Activated CD8-positive, alpha-beta T cell treated with anti-CD3 and anti-CD28 coated beads for 36 hours (primary cell): ENCODE measurements at regions not wholly inside any gene's neighbourhood (a gene's known extent, or its start where the extent isn't known, plus 50 kb on each side); places are given as distances from the start of the nearest gene placed in this dataset.

Experiments
- ATAC-seq: fragments of 200-7000 bp; cut with Tn5 transposase; one replicate; pipeline ENCODE4 v1.10.0; 2021; ENCODE audit warnings: mild to moderate bottlenecking, moderate library complexity
- CTCF ChIA-PET: fragments of 350-600 bp; sonication (Branson Sonifier 250); formaldehyde crosslinking; loops from one replicate; lab custom pipeline; 2021; ENCODE audit warnings: antibody characterized with exemption; lab: Charles Lee
- POLR2A ChIA-PET: fragments of 350-600 bp; sonication (Branson Sonifier 250); formaldehyde crosslinking; loops from one replicate; lab custom pipeline; 2021; ENCODE audit warnings: antibody characterized with exemption; lab: Charles Lee
- DNase-seq: peaks from one replicate; pipeline ENCODE4 v3.0.0-alpha.2; 2020
- H3K27ac Mint-ChIP-seq: one replicate; pipeline ENCODE4 v1.8.0; 2021; ENCODE audit warnings: mild to moderate bottlenecking, mixed read lengths
- H3K27me3 Mint-ChIP-seq: one replicate; pipeline ENCODE4 v1.8.0; 2021; ENCODE audit warnings: mixed read lengths
- H3K36me3 Mint-ChIP-seq: one replicate; pipeline ENCODE4 v1.8.0; 2021; ENCODE audit warnings: low read depth, mixed read lengths
- H3K4me1 Mint-ChIP-seq: one replicate; pipeline ENCODE4 v1.8.0; 2021; ENCODE audit warnings: low read depth, mixed read lengths
- H3K4me3 Mint-ChIP-seq: one replicate; pipeline ENCODE4 v1.8.0; 2021; ENCODE audit warnings: mild to moderate bottlenecking, moderate library complexity, mixed read lengths
- H3K9me3 Mint-ChIP-seq: one replicate; pipeline ENCODE4 v1.8.0; 2021; ENCODE audit warnings: mixed read lengths
- CTCF ChIP-seq: fragments of 200-600 bp; IDR thresholded peaks from one replicate; pipeline ENCODE4 v1.8.0; 2022; ENCODE audit warnings: antibody characterized with exemption, mild to moderate bottlenecking
- intact Hi-C: fragments of 100-400 bp; cut with micrococcal nuclease; formaldehyde crosslinking; loops from one replicate; pipeline ENCODE4 v1.10.0; 2022

GRCh38 chr2:180872255-180872654 lies 108.2 kb upstream of the UBE2E3 start:
- Mint-ChIP-seq H3K27me3 (peaks cover 14% of the 10 kb centered on the region), H3K4me3 (no peak overlapping the region), H3K4me1 (no peaks in the 10 kb centered on the region), H3K9me3 (no peaks in the 10 kb centered on the region), H3K36me3 (no peaks in the 10 kb centered on the region), H3K27ac (no peak overlapping the region)
- ChIA-PET CTCF (no interaction called here), POLR2A (no interaction called here)
- intact Hi-C loops: no loop called here
- DNase-seq: no peak
- no peak for TF ChIP-seq CTCF
- ATAC-seq: no peak

GRCh38 chr2:180871649-180872048 lies 108.8 kb upstream of the UBE2E3 start:
- DNase-seq: no peak
- Mint-ChIP-seq H3K27ac (no peak overlapping the region), H3K4me3 (no peak overlapping the region), H3K27me3 (peaks cover 14% of the 10 kb centered on the region), H3K9me3 (no peaks in the 10 kb centered on the region), H3K4me1 (no peaks in the 10 kb centered on the region), H3K36me3 (no peaks in the 10 kb centered on the region)
- intact Hi-C loops: no loop called here
- CTCF ChIA-PET: no interaction called here
- POLR2A ChIA-PET: no interaction called here
- no peak for TF ChIP-seq CTCF
- ATAC-seq: no peak

- intact Hi-C loops: no loop called here
- Mint-ChIP-seq H3K4me3 (no peak overlapping the region), H3K9me3 (peaks cover 1% of the 10 kb centered on the region), H3K4me1 (no peaks in the 10 kb centered on the region), H3K36me3 (no peaks in the 10 kb centered on the region), H3K27ac (no peak overlapping the region), H3K27me3 (no peaks in the 10 kb centered on the region)
- no peak for TF ChIP-seq CTCF
- CTCF ChIA-PET: no interaction called here
- POLR2A ChIA-PET: no interaction called here
- DNase-seq (no peak), ATAC-seq (no peak)
Observed at GRCh38 chr2:180849851-180850250, 130.6 kb upstream of the UBE2E3 start.

DNA sequence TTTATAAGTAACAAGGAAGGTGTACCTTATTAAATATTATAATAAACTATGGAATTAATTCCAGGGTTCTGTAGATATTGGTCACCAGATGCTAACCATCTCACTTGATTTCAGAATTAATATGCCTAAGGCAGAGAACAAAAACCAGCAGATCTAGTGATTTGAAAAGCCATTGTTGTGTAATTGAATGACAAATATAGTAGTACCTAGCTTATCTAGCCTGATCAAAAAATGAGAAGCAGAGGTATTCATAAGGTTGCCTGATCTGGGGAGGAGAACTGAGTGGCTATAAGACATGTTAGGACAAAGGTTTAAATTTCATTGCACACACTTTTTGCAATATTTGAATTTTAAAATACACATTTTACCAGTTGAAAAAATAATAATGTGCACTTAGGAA lies 132.0 kb upstream of the UBE2E3 start:
- CTCF ChIA-PET: no interaction called here
- ATAC-seq (no peak), DNase-seq (no peak)
- Mint-ChIP-seq H3K4me3 (no peak overlapping the region), H3K4me1 (no peaks in the 10 kb centered on the region), H3K9me3 (no peaks in the 10 kb centered on the region), H3K27me3 (no peaks in the 10 kb centered on the region), H3K36me3 (no peaks in the 10 kb centered on the region), H3K27ac (no peak overlapping the region)
- POLR2A ChIA-PET: no interaction called here
- TF ChIP-seq CTCF: no peak
- intact Hi-C loops: no loop called here

DNA sequence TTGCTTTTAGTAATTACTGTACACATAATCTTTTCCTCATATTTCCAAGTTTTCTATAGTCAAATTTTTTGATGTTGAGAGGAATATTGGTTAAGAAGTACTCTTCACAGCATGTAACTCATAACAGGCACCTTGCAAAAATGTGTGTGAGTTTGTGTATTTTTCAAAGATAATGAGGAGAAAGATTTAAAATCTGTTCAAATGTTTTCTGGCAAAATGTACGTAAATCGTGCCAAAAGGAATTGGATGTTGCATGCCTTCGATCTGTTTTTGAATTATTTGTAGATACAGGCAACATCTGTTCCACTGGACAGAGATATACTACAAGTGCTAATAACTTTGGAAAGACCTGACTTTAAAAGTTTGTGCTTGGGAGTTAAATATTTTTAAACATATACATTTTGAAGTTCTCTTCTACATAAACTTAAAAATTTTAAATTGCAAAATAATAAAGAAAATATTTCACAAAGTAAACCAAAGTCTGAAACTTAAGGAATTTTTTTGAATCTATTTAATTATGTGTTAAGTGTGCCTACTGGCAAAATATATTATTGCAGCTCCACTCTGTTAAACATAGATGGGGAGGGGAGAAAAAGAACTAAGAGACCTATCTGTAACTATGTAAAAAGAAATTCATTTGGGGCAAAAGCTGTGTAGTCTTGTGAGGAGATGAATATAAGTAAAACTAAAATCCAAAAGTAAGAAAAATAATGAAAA lies 133.5 kb upstream of the UBE2E3 start:
- ATAC-seq (no peak), DNase-seq (no peak)
- ChIA-PET CTCF (no interaction called here), POLR2A (no interaction called here)
- Mint-ChIP-seq H3K9me3 (no peaks in the 10 kb centered on the region), H3K4me3 (no peak overlapping the region), H3K27ac (no peak overlapping the region), H3K36me3 (no peaks in the 10 kb centered on the region), H3K27me3 (no peaks in the 10 kb centered on the region), H3K4me1 (no peaks in the 10 kb centered on the region)
- intact Hi-C loops: no loop called here
- no peak for TF ChIP-seq CTCF
